ENCODE measurements at regions not wholly inside any gene's neighbourhood (a gene's known extent, or its start where the extent isn't known, plus 50 kb on each side); places are given as distances from the start of the nearest gene placed in this dataset.

DNA sequence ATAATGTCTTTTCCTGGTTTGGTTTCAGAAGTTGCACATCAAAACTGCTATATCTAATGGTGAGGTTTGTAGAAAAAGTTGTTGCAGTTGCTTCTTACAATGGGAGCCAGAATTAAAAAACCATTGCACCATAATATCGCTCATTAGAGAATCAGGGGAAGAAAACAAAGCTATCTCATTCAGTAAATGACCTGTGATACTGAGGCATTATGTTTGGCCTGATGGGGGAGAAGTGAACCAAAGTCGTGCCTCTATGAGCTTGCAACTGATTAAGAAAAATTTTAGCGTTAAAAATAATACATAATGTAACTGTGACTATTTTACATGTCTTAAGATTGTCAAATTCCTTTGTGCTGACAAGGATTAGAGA lies 60.2 kb upstream of the ARHGEF26 start:
- Histone ChIP-seq H2AFZ (ENCODE audit: low read depth, low read length) (no peak overlapping the region), H3K27me3 (ENCODE audit: control insufficient read depth in 2 of 2, insufficient read depth in 2 of 2, low read length in 2 of 2) (no peaks in the 10 kb centered on the region), H3K9me3 (replicated peaks; ENCODE audit: control insufficient read depth, insufficient read depth, low read length) (no peaks in the 10 kb centered on the region), H3K27ac (ENCODE audit: insufficient read depth, low read depth, low read length) (no peak overlapping the region), H3K36me3 (ENCODE audit: control insufficient read depth in 2 of 2, extremely low read depth in 1 of 2, insufficient read depth in 2 of 2, low read length in 2 of 2) (no peaks in the 10 kb centered on the region), H3K4me1 (ENCODE audit: control insufficient read depth, extremely low read depth, insufficient read depth, low read length) (no peaks in the 10 kb centered on the region), H3K9ac (replicated peaks; ENCODE audit: extremely low read depth, insufficient read depth, low read length) (no peak overlapping the region), H3K4me3 (replicated peaks in 1 of 3; ENCODE audit: insufficient read depth in 1 of 3, low read depth in 1 of 3, low read length in 3 of 3) (no peak overlapping the region), H3K4me2 (ENCODE audit: insufficient read depth, low read length) (no peak overlapping the region), H3K9me1 (replicated peaks; ENCODE audit: control insufficient read depth, extremely low read depth, insufficient read depth, low read length) (no peaks in the 10 kb centered on the region), H3K79me2 (ENCODE audit: control insufficient read depth, insufficient read depth, low read length) (no peaks in the 10 kb centered on the region), H4K20me1 (replicated peaks; ENCODE audit: control insufficient read depth, extremely low read depth, insufficient read depth, low read length) (no peaks in the 10 kb centered on the region)
- FAIRE-seq (no peak), DNase-seq (ENCODE audit: low read depth, low spot score) (no peak)
- intact Hi-C loops (cut with micrococcal nuclease): no loop called here
- BruUV-seq (replicated peaks): no TSS peak
- POLR2A ChIA-PET: no interaction called here
- TF ChIP-seq POLR2AphosphoS5 (IDR thresholded peaks at IDR 0.05; ENCODE audit: insufficient read depth, low read depth, low read length): no peak
- dilution Hi-C loops (cut with MboI; ENCODE audit: extremely low pct_ligation_motif_present, low sequenced_read_pairs): no loop called here
- CTCF ChIA-PET: no interaction called here

- DNase-seq (ENCODE audit: low read depth, low spot score) (no peak), FAIRE-seq (no peak)
- H3K27ac ChIP-seq (ENCODE audit: insufficient read depth, low read depth, low read length): no peak overlapping the region
- no peak overlapping the region for H2AFZ ChIP-seq (ENCODE audit: low read depth, low read length)
- H3K27me3 ChIP-seq (ENCODE audit: control insufficient read depth in 2 of 2, insufficient read depth in 2 of 2, low read length in 2 of 2): no peaks in the 10 kb centered on the region
- no peaks in the 10 kb centered on the region for H3K36me3 ChIP-seq (ENCODE audit: control insufficient read depth in 2 of 2, extremely low read depth in 1 of 2, insufficient read depth in 2 of 2, low read length in 2 of 2)
- dilution Hi-C loops (cut with MboI; ENCODE audit: extremely low pct_ligation_motif_present, low sequenced_read_pairs) (no loop called here), intact Hi-C loops (cut with micrococcal nuclease) (no loop called here)
- TF ChIP-seq GATA2 (IDR thresholded peaks at IDR 0.05; ENCODE audit: insufficient read depth, insufficient read length, low read depth, low read length): no peak
- TF ChIP-seq FOS (IDR thresholded peaks at IDR 0.05; ENCODE audit: borderline replicate concordance, insufficient read depth, low read length): no peak
- TF ChIP-seq, protein P1, sequence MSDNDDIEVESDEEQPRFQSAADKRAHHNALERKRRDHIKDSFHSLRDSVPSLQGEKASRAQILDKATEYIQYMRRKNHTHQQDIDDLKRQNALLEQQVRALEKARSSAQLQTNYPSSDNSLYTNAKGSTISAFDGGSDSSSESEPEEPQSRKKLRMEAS (IDR thresholded peaks at IDR 0.05; ENCODE audit: insufficient read depth, insufficient read length): no peak
- TF ChIP-seq POLR2A (IDR thresholded peaks at IDR 0.05; ENCODE audit: low read depth, low read length): no peak
- no peak for TF ChIP-seq POLR2AphosphoS5 (IDR thresholded peaks at IDR 0.05; ENCODE audit: insufficient read depth, low read depth, low read length)
- TF ChIP-seq MYC (IDR thresholded peaks at IDR 0.05; ENCODE audit: low read depth, low read length): no peak
- TF ChIP-seq EZH2 (IDR thresholded peaks at IDR 0.05; ENCODE audit: borderline replicate concordance, low read depth, low read length, severe bottlenecking): no peak
- H3K9me3 ChIP-seq (replicated peaks; ENCODE audit: control insufficient read depth, insufficient read depth, low read length): no peaks in the 10 kb centered on the region
- no peaks in the 10 kb centered on the region for H3K4me1 ChIP-seq (ENCODE audit: control insufficient read depth, extremely low read depth, insufficient read depth, low read length)
- ChIA-PET POLR2A (no interaction called here), CTCF (interaction anchor here (1.3 kb wide), 1 partner anchor 190 kb away, joined by 3 read pairs; no protein-coding TSS in a partner anchor)
- H3K4me2 ChIP-seq (ENCODE audit: insufficient read depth, low read length): no peak overlapping the region
- no peak overlapping the region for H3K9ac ChIP-seq (replicated peaks; ENCODE audit: extremely low read depth, insufficient read depth, low read length)
- no peak overlapping the region for H3K4me3 ChIP-seq (replicated peaks in 1 of 3; ENCODE audit: insufficient read depth in 1 of 3, low read depth in 1 of 3, low read length in 3 of 3)
- BruUV-seq (replicated peaks): no TSS peak
- no peaks in the 10 kb centered on the region for H3K79me2 ChIP-seq (ENCODE audit: control insufficient read depth, insufficient read depth, low read length)
- no peaks in the 10 kb centered on the region for H3K9me1 ChIP-seq (replicated peaks; ENCODE audit: control insufficient read depth, extremely low read depth, insufficient read depth, low read length)
- no peaks in the 10 kb centered on the region for H4K20me1 ChIP-seq (replicated peaks; ENCODE audit: control insufficient read depth, extremely low read depth, insufficient read depth, low read length)
Observed at GRCh38 chr3:154062513-154062912, 58.7 kb upstream of the ARHGEF26 start.
